ENCODE measurements at regions not wholly inside any gene's neighbourhood (a gene's known extent, or its start where the extent isn't known, plus 50 kb on each side); places are given as distances from the start of the nearest gene placed in this dataset.
"Not testable (repeated sequence)": the region's sequence is repeated elsewhere in the genome, so short reads cannot be mapped to it uniquely, and the experiment has no call there.

DNA sequence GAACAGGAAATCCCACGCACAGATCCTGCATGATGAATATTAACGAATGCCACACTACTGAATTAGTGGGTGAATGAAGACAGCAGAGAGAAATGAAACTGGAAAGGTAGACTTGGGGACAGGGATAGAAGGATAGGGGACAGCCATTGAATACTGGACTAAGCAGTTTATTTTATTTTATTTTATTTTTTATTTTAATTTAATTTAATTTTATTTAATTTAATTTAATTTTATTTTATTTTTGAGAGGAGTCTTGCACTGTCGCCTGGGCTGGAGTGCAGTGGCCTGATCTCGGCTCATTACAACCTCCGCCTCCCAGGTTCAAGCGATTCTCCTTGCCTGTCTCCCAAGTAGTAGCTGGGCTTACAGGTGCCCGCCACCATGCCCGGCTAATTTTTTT lies 385.2 kb downstream of the GPAT3 start:
- DNase-seq (ENCODE audit: low read depth) = no peak

DNA sequence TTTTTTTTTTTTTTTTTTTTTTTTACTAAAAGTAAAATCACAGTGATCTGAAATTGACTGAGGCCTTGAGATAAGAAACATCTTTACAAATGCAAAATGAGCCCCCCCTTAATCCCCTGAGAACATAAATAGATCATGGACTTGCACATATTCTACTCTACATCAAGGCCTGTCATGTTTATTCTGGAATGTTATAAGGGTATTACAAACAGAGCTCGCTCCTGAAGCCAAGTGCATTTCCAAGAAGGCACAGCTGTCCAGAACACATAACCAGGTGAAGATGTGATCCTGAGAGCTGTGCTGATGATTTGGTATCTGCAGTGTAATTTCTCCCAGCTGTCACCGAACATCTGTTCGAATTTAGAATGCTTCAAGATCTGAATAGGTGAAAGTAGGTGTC lies 384.5 kb downstream of the GPAT3 start:
- DNase-seq (ENCODE audit: low read depth) = no peak

DNA sequence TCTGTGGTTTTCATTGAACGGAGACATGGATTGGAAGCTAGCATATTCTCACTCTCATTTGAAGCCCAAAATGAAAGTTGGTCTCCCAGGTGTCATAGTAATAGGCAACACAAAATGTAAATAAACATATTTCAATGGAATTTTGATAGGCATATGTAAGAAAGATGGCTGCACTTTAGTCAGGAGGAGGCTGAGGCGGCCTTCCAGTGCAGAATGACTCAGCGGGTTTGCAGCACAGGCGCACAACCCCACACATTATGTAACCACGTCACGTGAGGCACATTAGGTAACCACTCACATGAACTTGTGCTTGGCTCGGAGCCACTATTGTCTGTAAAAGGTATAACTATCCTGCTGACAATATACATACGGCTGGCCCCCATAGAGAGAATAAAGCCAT lies 381.7 kb downstream of the GPAT3 start:
- peak; percentile 5 for DNase-seq (ENCODE audit: low read depth)

DNA sequence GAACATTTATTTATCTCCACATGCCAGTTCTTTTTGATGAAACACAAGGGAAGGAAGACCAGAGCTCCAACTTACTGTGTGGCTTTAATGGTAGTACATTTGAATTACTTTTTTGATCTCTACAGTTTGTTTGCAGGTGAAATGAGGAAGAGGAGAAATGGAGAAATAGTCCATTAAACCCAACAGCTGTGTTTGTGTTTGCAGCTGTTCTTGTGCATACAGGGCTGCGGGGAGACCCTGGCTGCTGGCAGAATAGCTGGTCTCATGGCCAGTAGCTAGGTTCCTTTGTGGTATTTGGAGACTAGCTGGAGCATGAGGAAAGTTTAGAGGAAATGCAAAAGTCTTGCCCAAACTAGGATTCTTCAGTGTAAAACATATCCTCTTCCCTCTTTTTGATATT lies 374.8 kb downstream of the GPAT3 start:
- DNase-seq (ENCODE audit: low read depth) = no peak

DNA sequence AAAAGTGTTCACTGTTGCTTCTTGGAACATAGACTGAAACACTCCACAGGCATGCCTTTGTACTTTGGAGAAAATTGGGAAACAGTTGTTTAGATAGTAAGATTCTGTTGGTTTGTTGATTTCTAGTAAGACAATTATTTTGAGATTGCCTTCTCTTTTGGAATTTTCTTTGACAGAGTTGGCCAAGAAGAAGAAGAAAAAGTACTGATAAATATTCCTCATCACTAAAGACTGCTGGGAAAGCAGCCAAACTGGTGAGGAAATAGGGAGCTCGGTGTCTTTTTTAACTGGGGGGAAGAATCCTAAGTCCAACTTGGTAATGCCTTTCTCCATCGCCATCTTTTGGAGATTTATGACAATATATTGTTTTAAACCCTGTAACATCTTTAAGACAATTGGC lies 370.7 kb downstream of the GPAT3 start:
- DNase-seq (ENCODE audit: low read depth) = no peak

DNA sequence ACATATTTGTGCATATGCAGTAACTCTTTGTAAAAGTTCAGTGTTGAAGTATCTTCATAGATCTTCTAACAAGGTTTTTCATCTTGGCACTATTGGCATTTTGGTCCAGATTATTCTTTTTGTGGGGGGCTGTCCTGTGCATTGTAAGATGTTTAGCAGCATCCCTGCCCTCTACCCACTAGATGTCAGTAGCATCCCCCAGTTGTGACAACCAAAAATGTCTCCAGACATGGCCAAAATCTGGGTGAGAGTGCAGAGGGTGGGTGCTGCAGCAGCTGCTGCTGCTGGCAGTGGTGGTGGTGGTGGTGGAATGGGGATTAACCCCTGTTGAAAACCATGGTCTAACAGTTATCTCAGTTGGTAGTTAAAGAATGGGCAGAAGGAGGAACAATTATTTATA lies 370.0 kb downstream of the GPAT3 start:
- DNase-seq (ENCODE audit: low read depth) = peak; percentile 23

DNA sequence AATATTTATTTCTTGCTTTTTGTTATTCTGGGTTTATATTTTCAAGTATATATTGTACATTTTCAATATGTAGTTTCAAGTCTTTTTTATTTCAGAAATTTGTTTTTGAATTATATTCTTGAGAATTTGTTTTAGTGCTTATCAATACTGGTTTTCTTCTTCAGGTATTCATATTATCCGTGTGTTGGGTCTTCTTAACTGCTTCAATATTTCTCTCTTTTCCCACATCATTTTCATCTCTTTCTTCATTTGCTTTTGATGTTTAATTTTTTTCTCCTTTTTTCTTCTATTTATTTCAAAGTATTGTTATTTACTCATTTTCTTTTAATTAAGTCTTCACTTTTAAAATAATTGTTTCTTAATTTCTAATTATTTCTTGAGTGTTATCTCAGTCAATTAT lies 367.8 kb downstream of the GPAT3 start:
- not testable (repeated sequence) for DNase-seq (ENCODE audit: low read depth)

DNA sequence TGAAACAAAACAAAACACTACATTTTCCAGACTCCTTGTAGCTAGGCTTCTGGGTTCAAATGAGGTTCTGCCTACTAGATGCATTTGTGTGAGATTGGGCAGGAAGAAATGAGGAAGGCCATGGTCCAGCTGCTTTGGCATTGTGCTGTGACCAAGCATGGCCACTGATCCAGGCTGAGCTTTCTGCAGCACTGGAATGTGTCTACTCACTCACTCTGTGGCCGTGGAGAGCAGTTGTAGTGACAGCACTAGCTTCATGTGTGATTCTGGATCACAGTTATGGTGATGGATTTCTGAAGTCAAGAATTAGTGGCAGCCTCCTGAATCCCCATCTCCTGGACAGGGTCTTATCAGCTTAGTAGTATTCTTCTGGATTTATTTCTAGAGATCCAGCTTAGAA lies 358.9 kb downstream of the GPAT3 start:
- no peak for DNase-seq (ENCODE audit: low read depth)

DNA sequence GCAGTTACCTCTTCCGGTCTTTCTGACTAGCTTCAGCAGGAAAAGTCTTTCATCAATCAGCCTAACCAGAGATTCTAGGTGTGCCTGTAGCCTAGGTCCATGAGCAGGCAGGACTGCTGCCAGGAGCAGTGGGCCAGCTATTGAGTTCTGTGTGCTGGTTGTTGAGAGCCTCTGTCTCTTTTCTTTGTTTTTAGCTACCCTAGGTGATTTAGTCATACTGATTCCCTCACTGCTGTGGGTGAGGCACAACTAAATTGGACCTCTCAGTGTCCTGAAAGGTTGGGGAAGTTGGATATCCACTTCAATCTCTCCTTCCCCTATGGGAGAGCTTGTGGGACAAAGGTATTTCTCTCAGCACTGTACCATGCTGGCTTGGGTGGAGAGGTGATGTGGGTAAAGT lies 354.9 kb downstream of the GPAT3 start:
- peak; percentile 17 for DNase-seq (ENCODE audit: low read depth)

DNA sequence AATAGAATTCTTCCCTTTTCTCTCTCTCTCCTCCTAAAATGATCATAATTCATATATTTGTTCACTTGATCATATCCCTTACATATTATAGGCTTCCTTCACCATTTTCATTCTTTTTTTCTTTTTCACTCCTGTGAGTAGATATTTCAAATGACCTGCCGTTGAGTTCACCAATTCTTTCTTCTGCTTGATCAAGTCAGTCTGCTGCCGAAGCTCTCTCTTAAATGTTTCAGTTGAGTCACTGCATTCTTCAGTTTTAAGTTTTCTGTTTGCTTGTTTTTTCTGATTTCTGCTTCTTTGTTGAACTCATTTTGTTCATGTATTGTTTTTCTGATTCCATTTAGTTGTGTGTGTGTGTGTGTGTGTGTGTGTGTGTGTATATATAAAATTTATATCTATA lies 354.3 kb downstream of the GPAT3 start:
- peak; percentile 8 for DNase-seq (ENCODE audit: low read depth)

DNA sequence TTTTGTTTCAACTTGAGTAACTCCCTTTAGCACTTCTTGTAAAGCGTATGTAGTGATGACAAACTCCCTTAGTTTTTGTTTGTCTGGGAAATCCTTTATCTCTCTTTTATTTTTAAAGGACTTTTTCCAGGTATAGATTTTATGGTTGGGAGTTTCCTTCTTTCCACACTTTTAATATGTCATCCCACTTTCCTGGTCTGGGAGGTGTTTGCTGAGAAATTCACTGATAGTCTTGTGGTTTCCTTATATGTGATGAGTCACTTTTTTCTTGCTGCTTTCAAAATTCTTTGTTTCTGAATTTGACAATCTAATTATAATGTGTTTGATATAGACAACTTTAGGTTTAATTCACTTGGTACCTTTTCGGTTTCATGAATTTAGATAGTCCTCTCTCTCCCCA lies 353.9 kb downstream of the GPAT3 start:
- peak; percentile 49 for DNase-seq (ENCODE audit: low read depth)

DNA sequence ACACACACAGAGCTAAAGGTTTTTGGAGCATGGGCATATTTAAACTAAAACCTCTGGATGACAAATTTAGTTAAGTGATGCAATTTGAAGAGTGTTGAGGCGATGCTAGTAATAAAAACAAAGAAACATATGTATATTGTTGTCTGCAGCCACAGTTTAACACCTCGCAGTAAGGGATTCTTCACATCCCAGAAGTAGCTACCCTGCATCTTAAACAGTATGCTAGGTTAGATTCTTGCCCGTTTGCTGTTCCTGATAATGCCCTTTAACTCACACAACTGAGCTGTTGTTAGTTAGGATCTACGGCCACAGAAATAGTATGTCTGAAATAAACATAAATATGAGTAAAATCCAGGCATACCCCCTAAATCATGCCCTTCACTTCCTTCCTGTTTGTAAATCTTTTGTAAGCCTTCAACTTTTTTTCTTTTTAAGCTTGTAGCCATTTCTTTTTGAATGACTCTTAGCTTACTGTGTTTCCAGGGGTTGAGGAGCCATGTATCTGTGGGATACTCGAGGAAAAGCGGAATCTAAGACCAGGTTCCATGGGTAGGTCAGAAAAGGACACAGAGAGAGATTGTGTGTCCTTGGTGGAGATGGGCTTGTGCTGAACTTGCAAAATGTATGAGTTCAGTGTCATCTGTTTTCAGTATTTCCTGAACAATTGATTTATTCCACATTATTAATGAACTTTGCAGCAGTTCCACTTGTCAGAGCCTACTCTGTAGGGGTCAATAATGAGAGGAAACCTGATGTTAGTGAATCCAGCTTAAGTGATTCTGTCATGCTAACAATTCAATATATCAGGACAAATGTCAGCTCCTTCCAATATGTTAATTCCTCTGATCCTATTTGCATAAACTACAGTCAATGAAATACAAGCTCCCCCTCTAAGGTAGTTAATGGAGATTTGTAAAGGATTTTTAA lies 349.6 kb downstream of the GPAT3 start:
- no peak for DNase-seq (ENCODE audit: low read depth)

DNA sequence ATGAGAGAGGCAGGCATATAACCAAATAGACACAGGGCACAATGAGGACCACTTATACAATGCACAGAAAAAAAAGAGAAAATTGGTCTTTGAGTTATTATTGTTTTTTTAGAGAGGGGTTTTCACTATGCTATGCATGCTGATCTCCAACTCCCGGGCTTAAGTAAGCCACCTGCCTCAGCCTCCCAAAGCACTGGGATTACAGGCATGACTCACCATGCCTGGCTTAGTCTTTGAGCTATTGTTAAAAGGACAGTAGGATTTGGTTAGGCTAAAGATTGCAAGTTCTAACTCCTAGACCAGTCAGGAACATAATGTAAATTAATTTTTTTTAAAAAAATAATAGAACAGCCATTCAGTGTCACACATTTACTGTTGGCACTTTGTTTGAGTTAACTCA lies 340.1 kb downstream of the GPAT3 start:
- no peak for DNase-seq (ENCODE audit: low read depth)

DNA sequence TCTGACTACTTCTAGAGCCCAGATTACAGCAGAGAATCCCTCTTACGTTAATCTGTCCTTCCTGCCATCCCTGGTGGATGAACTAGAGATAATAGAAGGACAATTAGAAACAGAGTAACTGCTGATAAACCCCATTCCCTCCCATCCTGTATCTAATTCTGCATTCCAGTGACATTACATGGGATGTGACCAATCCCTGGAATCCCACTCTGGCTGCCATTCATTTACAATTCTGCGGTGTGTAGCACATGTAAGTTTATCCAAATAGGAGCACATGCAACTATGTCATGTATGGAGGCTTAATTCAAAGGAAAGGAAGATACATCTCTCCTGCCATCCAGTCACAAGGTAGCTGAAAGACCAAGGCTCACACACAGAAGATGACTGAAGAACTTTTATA lies 339.5 kb downstream of the GPAT3 start:
- DNase-seq (ENCODE audit: low read depth) = no peak

DNA sequence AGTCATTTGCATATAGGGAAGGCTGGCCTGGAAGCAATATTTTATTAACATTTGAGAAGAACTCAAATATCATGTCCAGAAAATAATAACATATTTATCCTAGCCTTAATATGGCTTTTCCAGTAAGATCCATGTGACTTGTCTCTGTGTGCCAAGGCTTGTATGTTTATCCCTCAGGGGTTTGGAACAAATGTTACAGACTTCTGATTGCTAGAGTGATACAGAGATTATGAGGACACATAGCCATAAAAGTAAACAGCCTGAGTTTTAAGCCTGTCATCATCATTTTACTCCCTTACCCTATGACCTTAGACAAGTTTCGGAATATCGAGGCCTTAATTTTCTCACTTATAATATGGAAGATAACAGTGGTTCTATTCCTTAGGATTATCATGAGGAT lies 338.1 kb downstream of the GPAT3 start:
- no peak for DNase-seq (ENCODE audit: low read depth)

DNA sequence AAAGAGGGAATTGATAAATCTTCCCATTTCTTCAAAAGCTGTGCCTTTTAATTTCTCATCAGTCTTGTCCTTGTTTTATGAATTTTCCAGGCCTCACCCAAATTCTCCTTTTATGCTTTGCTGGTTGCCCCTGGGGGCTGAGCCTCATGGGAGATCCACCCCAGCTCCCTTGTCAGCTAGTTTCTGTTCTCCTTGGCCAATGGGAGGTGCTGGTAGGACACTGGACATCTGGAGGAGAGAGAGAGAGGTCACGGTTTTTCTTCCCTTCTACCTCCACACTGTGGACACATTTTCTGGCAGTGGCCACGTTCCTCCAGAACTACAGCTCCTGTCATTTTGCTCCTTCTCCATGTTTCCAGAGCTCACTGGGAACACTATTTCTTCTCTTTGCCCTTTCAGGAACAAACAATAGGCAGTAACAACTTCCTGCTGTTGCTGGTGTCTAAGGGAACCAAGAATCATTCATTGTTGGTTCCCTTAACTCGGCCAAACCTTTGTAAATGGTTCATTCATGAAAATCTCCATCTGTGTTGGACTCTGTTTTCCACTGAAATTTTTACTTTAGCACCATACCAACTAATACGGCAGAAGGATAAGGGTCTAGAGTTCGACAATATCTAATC lies 334.5 kb downstream of the GPAT3 start:
- DNase-seq (ENCODE audit: low read depth) = no peak

DNA sequence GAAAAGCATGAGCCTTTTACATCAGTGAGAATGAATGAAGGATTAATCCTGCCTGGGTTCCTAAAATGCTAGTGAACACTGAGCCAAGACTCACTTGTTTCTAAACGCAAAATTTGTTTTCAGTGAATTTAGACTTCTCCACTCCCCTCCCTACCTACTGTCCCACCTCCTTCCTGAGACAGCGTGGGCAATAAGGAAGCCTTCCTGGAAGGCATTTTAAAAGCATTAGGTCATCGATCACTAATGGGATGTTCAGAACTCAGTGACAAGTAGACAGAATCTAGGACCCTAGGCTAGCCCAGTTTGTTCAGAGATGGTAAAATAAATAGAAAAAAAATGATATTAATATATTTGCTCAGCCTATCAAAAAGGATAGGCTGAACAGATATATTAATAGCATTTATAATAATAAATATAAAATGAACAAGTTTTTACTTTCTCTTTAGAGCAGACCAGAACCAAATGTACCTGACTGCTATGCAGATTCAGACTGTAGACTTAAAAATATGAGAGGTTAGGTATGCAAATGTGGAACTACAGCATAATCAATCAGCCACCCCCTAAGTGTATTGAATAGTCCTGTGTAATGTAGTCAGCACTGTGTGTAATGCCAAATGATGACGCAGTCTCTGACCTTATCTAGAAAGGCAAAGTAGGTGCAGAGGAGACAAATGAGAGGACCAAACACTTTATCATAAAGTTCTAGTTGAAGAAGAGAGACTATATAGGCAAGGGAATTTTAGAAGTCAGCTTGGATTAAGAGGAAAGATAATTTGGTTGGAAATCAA lies 331.1 kb downstream of the GPAT3 start:
- DNase-seq (ENCODE audit: low read depth) = no peak

DNA sequence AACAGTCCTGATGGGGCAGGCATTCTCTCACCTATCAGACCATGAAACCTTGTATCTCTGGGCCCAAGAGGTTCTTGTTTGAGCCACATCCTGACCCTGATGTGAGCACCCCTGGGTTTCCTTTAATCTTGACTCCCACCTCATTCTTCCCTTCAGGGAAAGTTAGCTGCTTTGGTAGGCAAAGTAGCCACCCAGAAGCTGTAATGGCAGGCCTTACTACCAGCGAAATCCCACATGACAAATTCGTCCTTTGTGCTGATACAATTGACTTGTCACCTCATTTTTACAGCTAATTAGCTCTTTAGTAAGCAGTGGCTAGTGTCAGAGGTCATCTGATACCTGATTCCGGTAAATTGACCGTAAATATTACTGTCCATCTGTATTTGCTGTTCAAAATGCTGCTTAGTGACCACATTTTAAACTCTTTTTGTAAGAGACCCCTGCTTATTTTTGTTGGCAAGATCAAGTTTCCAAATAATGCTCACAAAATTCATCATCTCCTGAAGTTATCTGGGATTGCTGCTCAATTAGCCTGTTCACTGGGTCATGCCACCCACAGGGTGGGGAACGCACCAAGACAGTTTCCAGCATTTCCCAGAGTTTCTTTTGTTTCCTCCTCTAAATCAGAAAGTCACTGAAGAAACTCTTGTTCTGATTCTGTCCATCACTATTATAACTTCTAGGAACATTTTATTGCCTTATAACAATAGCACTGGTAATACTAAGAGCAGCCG lies 329.7 kb downstream of the GPAT3 start:
- DNase-seq (ENCODE audit: low read depth) = no peak

DNA sequence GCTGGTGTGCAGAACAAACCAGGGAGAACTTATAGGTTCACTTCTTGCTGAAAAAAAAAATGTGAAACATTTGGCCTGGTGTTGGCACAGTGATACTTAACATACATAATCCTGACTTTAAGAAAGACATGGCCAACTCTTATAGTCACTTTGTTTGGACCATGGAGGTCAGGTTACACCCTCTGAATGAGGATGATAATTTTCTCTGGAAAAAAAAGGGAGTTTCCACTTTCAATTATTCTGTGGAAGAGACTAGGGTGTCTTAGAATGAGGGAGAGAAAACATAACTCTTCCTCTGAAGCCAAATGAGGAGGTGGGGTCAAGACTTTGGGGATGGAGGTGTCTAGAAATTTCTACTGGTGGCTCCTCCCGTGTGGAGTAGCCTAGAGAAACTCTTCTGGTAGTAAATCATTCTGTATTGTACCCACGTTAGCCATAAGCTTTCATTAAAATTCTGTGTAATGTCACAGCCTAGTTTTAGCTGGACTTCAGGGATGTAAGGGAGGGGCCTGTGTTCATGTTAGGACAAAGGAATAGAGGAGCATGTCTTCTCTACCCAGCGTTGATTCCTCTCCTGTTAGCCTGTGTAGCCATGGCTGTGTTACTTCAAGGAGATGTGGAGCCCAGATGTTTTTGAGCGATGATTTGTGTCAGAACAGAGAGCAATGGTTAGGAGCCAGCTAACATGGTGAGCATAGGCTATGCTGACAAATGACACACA lies 328.3 kb downstream of the GPAT3 start:
- DNase-seq (ENCODE audit: low read depth) = no peak

DNA sequence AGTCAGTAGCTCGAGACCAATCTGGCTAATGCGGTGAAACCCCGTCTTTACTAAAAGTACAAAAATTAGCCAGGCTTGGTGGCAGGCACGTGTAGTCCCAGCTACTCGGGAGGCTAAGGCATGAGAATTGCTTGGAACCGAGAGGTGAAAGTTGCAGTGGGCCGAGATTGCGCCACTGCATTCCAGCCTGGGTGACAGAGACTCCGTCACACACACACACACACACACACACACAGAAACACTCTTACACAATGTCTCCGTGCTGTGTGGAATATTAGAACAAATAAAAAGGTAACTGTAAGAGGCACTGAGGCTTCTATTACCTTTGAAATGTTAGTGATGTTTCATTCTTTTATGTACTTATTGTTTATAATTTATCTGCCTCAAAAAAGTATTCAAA lies 326.6 kb downstream of the GPAT3 start:
- no peak for DNase-seq (ENCODE audit: low read depth)

DNA sequence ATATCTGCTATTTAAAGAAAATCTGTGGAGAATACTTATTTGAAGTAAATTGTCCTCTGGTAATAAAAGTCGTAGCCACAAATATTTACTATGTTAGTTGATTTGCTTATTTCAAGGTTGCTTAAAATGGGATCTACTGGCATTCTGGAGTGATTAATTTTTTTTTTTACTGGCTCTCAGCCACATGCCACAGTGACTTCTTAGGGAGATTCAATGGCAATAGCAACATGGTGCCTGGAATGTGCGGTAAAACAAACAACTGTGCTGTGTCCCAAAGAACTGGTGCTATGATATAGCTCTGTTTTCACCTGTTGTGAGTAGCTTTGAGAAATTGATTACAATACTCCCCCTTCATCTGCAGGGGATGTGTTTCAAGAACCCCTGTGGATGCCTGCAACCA lies 324.3 kb downstream of the GPAT3 start:
- DNase-seq (ENCODE audit: low read depth) = no peak
